Effector memory CD8-positive, alpha-beta T cell (primary cell): ENCODE measurements at regions not wholly inside any gene's neighbourhood (a gene's known extent, or its start where the extent isn't known, plus 50 kb on each side); places are given as distances from the start of the nearest gene placed in this dataset.

Experiments used
- ATAC-seq: fragments of 150-1000 bp; cut with Tn5 transposase; replicated peaks from 2 replicates; pipeline ENCODE4 v1.10.0; 2021; ENCODE audit warnings: mild to moderate bottlenecking, moderate library complexity
- DNase-seq, 3 experiments: peaks; one replicate each; pipeline ENCODE4 v3.0.0; 2021
- H3K27ac Mint-ChIP-seq, 2 donors: one replicate each; pipeline ENCODE4 v1.8.0; 2022; ENCODE audit warnings: mild to moderate bottlenecking in 2 of 2, mixed read lengths in 2 of 2, moderate library complexity in 2 of 2
- H3K27me3 Mint-ChIP-seq, 2 donors: one replicate each; pipeline ENCODE4 v1.8.0; 2022; ENCODE audit warnings: mixed read lengths in 2 of 2
- H3K36me3 Mint-ChIP-seq: one replicate; pipeline ENCODE4 v1.8.0; 2022; ENCODE audit warnings: mild to moderate bottlenecking, moderate library complexity, mixed read lengths; ENCODE audit not compliant: insufficient read depth
- H3K4me1 Mint-ChIP-seq, 2 donors: one replicate each; pipeline ENCODE4 v1.8.0; 2022; ENCODE audit warnings: low read depth in 2 of 2, mixed read lengths in 2 of 2
- H3K4me3 Mint-ChIP-seq, 2 donors: one replicate each; pipeline ENCODE4 v1.8.0; 2022; ENCODE audit warnings: mild to moderate bottlenecking in 2 of 2, mixed read lengths in 2 of 2, moderate library complexity in 2 of 2
- H3K9me3 Mint-ChIP-seq, 2 donors: one replicate each; pipeline ENCODE4 v1.8.0; 2022; ENCODE audit warnings: mixed read lengths in 2 of 2

DNA sequence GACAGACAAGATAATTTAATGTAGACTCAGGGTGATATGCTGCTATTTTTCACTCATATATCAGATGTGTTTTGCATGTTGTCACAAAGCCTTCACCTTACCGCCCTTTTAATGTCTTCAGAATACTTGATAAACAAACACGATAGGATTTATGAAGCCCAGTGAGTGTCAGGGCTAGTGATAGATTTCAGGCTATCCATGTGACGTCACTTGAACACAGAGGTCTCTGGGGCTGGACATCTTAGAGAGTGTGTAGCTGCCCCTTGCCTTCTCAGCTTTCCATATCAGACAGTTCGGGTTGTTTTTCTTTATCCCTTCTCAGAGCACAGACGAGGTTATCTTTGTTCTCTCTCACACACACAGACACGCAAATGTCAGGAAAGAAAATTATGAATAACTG, 105.3 kb upstream of the GSC start:
- H3K27ac Mint-ChIP-seq, result no peak overlapping the region

DNA sequence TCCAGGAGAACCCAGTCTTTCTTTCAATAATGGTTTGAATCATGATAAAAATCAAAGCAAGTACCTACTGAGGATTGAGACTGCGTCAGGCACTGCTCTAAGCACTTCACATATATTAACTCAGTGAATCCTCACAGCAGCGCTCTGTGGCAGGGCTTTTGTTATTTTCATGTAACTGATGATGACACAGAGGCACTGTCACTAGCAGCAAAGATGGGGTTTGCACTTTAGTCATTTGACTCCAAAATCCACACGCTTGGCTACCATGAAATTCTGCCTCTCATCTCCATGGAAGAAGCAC, 98.8 kb upstream of the GSC start:
- H3K36me3 Mint-ChIP-seq, result peaks cover 4% of the 10 kb centered on the region
- no peaks in the 10 kb centered on the region for H3K9me3 Mint-ChIP-seq
- H3K4me3 Mint-ChIP-seq, result no peak overlapping the region
- peaks cover 20 to 57% of the 10 kb centered on the region in 2 donors for H3K27me3 Mint-ChIP-seq
- no peak for DNase-seq
- ATAC-seq, result no peak
- H3K4me1 Mint-ChIP-seq, result peaks cover 0 to 1% of the 10 kb centered on the region in 2 donors
- H3K27ac Mint-ChIP-seq, result no peak overlapping the region

More for the DNA sequence above, 105.3 kb upstream of the GSC start:
- no peaks in the 10 kb centered on the region for H3K4me1 Mint-ChIP-seq
- H3K9me3 Mint-ChIP-seq, result no peaks in the 10 kb centered on the region
- H3K4me3 Mint-ChIP-seq, result no peak overlapping the region
- peaks cover 29 to 70% of the 10 kb centered on the region in 2 donors for H3K27me3 Mint-ChIP-seq
- H3K36me3 Mint-ChIP-seq, result no peaks in the 10 kb centered on the region
- DNase-seq (no peak), ATAC-seq (no peak)

DNA sequence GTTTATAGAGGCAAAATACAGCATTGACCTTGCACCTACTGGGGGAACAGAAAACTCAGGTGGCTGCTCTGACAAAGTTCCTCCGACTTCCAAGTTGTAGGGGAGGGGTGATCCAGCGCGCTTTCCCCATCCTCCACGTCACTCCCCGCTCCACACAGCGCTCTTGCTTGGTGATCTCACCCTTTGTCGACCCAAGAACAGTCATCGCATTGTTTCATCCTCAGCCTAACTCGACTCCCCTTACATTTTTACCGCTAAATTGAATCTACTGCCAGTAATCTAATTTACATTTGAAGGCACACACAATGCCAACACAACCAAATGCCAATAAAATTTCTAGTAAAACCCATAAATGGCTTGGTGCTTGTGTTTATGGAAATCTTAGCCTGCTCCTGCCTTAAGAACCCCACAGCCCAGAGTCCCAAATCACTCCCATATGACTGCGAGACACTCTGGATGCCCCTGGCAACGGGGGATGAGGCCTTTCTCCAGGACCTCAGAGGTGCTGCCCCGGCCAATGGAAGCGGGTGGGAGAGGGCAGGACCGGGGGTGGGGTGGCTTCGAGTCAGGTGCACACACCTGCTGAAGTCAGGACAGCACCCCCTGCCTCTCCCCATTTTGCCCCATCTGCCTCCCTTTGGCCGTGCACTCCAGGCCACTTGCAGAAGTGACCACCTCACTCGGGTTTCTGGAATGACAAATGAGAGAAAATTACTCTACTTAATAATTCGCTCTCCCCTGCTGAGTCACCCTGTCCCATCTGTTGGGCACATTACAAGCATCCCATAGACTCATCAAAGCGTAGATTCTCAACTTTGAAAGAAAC, 98.2 kb upstream of the GSC start:
- DNase-seq (no peak), ATAC-seq (no peak)
- H3K27ac Mint-ChIP-seq, result no peak overlapping the region
- H3K36me3 Mint-ChIP-seq, result peaks cover 4% of the 10 kb centered on the region
- H3K27me3 Mint-ChIP-seq, result peaks cover 20 to 52% of the 10 kb centered on the region in 2 donors
- H3K9me3 Mint-ChIP-seq, result no peaks in the 10 kb centered on the region
- H3K4me3 Mint-ChIP-seq, result no peak overlapping the region
- H3K4me1 Mint-ChIP-seq, result peaks cover 0 to 1% of the 10 kb centered on the region in 2 donors

DNA sequence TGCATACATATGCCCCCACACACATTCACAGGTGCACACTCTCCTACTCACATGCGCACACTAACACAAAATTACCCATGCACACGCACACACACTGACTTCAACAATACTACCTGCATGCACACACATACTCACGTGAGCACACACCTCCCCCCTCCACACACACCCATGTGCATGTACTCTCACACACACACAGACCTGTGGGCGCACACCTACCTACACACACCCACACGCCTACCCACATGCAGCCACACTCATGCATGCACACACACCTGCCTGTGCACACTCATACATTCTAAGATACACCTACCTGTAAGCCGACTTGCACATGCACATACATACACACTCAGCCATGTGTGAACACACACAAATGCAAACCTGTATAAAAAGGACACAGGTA, 97.3 kb upstream of the GSC start:
- peaks cover 28 to 52% of the 10 kb centered on the region in 2 donors for H3K27me3 Mint-ChIP-seq
- no peak overlapping the region for H3K4me3 Mint-ChIP-seq

GRCh38 chr14:94864387-94865195, 94.7 kb upstream of the GSC start:
- Mint-ChIP-seq H3K27me3 (peaks cover 47 to 49% of the 10 kb centered on the region in 2 donors), H3K4me1 (peaks cover 0 to 1% of the 10 kb centered on the region in 2 donors), H3K27ac (no peak overlapping the region), H3K36me3 (peaks cover 4% of the 10 kb centered on the region), H3K4me3 (no peak overlapping the region), H3K9me3 (no peaks in the 10 kb centered on the region)
- ATAC-seq (no peak), DNase-seq (no peak)

More for the DNA sequence above, 97.3 kb upstream of the GSC start:
- H3K36me3 Mint-ChIP-seq, result peaks cover 4% of the 10 kb centered on the region
- H3K4me1 Mint-ChIP-seq, result peaks cover 0 to 1% of the 10 kb centered on the region in 2 donors
- H3K9me3 Mint-ChIP-seq, result no peaks in the 10 kb centered on the region
- ATAC-seq, result no peak
- no peak overlapping the region for H3K27ac Mint-ChIP-seq
- DNase-seq, result no peak

DNA sequence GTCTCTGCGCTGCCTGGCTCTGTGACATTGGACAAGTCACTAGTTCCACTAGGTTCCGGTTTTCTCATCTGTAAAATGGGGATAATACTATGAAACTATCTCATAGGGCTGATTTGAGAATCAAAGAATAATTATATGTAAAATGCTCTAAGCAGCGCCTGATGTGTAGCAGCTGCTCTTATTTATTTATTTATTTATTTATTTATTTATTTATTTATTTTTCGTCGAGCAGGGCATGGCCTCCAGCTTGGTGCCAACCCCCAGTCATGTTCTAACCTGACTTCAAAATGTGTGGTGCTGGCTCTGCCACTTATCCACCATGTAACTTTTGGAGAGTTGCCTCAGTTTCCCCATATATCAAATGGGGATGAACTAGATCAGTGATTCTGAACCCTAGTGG, 93.5 kb upstream of the GSC start:
- DNase-seq (no peak), ATAC-seq (no peak)
- no peaks in the 10 kb centered on the region for H3K9me3 Mint-ChIP-seq
- H3K27ac Mint-ChIP-seq, result no peak overlapping the region
- peaks cover 4% of the 10 kb centered on the region for H3K36me3 Mint-ChIP-seq
- H3K27me3 Mint-ChIP-seq, result peaks cover 46 to 55% of the 10 kb centered on the region in 2 donors
- H3K4me3 Mint-ChIP-seq, result no peak overlapping the region
- H3K4me1 Mint-ChIP-seq, result peaks cover 0 to 1% of the 10 kb centered on the region in 2 donors

- Mint-ChIP-seq H3K27me3 (peaks cover 41 to 42% of the 10 kb centered on the region in 2 donors), H3K9me3 (no peaks in the 10 kb centered on the region), H3K36me3 (no peaks in the 10 kb centered on the region), H3K4me1 (no peaks in the 10 kb centered on the region), H3K4me3 (no peak overlapping the region), H3K27ac (no peak overlapping the region)
- no peak for DNase-seq
- ATAC-seq, result no peak
Observed at GRCh38 chr14:94857950-94858349, 88.0 kb upstream of the GSC start.

DNA sequence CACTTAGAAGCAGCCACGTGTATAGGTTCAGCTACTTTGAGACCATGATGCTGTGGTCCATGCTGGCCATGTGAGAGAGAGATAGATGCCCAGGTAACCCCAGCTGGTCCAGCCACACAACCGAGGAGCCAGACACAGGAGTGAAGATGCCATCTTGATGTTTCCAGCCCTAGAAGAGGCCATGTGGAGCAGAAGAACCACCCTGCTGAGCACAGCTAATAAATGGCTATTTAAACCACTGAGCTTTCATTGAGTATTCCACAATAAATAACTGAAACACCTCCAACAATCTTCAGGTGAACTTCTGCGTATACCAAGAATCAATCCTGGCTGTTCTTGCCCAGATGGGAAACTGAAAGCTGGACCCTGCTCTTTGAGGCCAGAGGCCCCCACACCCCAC, 84.0 kb upstream of the GSC start:
- ATAC-seq (no peak), DNase-seq (no peak)
- Mint-ChIP-seq H3K36me3 (no peaks in the 10 kb centered on the region), H3K27me3 (peaks cover 13 to 30% of the 10 kb centered on the region in 2 donors), H3K27ac (no peak overlapping the region), H3K4me1 (no peaks in the 10 kb centered on the region), H3K9me3 (no peaks in the 10 kb centered on the region), H3K4me3 (no peak overlapping the region)

DNA sequence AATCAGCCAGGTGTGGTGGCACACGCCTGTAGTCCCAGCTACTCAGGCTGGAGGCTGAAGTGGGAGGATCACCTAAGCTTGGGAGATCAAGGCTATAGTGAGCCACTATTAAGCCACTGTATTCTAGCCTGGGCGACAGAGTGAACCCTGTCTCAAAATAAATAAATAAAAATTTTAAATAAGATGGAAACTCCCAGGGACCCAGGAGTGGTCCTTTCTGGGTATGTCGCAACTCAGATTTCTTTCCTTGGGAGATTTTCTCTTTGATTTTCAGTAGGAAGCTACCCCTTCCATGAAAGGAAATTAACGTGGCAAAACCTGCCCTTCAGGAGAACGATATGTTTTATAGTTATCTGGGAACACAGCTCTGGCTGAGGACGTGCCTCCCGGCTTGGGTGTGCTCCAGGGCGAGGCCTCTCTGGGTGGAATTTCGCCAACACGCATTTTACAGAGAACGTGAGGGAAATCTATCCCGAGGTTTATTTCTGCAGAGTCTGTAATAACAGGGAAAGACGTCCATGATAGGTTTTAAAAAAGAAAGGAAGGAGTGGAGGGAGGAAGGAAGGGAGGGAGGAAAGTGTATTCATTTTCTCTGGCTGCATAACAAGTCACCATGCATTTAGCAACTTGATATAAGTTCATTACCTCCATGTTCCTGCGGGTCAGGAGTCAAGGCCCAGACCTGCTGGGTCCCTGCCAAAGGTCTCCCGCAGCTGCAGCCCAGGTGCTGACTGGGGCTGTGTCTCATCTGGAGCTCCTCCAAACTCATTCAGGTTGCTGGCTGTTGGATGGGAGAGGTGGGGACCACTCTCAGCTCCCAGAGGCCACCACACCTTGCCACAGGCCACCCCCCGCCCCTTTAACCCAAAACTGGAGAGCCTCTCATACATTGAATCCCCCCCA, 80.6 kb upstream of the GSC start:
- DNase-seq, result no peak
- no peaks in the 10 kb centered on the region for H3K4me1 Mint-ChIP-seq
- no peaks in the 10 kb centered on the region for H3K9me3 Mint-ChIP-seq
- no peak for ATAC-seq
- H3K4me3 Mint-ChIP-seq, result no peak overlapping the region
- peak overlapping the region in 1 of 2 donors; percentile 55 for H3K27ac Mint-ChIP-seq
- peaks cover 2 to 11% of the 10 kb centered on the region in 2 donors for H3K27me3 Mint-ChIP-seq
- no peaks in the 10 kb centered on the region for H3K36me3 Mint-ChIP-seq

GRCh38 chr14:94844593-94845152, 74.8 kb upstream of the GSC start:
- H3K27me3 Mint-ChIP-seq, result peaks cover 0 to 17% of the 10 kb centered on the region in 2 donors
- no peak for ATAC-seq
- no peak overlapping the region for H3K27ac Mint-ChIP-seq
- no peak overlapping the region for H3K4me3 Mint-ChIP-seq
- DNase-seq, result no peak
- no peaks in the 10 kb centered on the region for H3K36me3 Mint-ChIP-seq
- H3K9me3 Mint-ChIP-seq, result no peaks in the 10 kb centered on the region
- H3K4me1 Mint-ChIP-seq, result no peaks in the 10 kb centered on the region

DNA sequence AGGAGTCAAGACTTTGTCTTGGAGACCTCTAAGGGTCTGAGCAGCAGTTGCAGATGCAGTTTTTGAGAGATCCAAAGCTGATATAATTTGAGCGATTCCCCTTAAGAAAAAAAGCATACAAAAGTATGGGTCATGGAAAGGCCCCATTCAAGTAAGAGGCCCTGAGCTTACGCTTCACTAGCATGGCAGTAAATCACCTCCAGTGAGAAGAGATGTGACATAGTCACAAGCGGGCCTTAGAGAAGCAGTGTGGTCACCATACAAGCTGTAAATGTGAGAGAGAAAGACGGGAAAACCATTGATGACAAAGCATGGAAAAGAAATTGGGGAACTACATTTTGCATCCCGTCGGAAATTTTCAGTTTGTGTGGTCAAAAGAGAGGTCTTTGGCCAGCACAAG, 70.6 kb upstream of the GSC start:
- Mint-ChIP-seq H3K4me3 (no peak overlapping the region), H3K27me3 (peaks cover 0 to 7% of the 10 kb centered on the region in 2 donors), H3K4me1 (no peaks in the 10 kb centered on the region), H3K9me3 (no peaks in the 10 kb centered on the region), H3K36me3 (no peaks in the 10 kb centered on the region), H3K27ac (no peak overlapping the region)
- no peak for DNase-seq
- ATAC-seq, result no peak

DNA sequence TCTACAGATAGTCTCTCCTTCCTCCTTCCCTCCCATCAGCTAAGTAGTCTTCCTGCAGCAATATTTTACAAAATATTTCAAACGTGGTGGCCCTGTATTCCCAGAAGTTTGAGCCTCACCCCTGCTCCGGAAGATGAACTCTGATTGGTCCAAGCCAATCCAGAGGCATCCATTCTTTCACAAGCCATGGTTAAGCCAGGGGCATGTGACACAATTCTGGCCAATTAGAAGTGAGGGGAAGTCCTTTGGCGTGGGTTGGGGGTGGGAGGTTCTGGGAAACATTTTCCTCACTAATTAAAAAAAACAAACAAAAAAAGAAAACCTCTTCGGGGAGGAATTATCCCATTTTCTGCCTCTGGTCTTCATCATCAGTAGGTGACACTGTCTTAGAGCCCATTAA, 69.4 kb upstream of the GSC start:
- no peak for DNase-seq
- H3K4me1 Mint-ChIP-seq, result no peaks in the 10 kb centered on the region
- no peaks in the 10 kb centered on the region for H3K9me3 Mint-ChIP-seq
- no peak for ATAC-seq
- H3K27me3 Mint-ChIP-seq, result no peaks in the 10 kb centered on the region
- H3K27ac Mint-ChIP-seq, result no peak overlapping the region
- H3K4me3 Mint-ChIP-seq, result no peak overlapping the region
- H3K36me3 Mint-ChIP-seq, result no peaks in the 10 kb centered on the region

GRCh38 chr14:94836849-94837248, 66.9 kb upstream of the GSC start:
- Mint-ChIP-seq H3K4me3 (no peak overlapping the region), H3K9me3 (no peaks in the 10 kb centered on the region), H3K4me1 (no peaks in the 10 kb centered on the region), H3K36me3 (no peaks in the 10 kb centered on the region), H3K27me3 (peaks cover 0 to 6% of the 10 kb centered on the region in 2 donors), H3K27ac (no peak overlapping the region)
- DNase-seq, result no peak
- no peak for ATAC-seq
